Cardiac muscle cell (in vitro differentiated cells and primary cell): ENCODE measurements at regions not wholly inside any gene's neighbourhood (a gene's known extent, or its start where the extent isn't known, plus 50 kb on each side); places are given as distances from the start of the nearest gene placed in this dataset.

ENCODE experiments used
- DNase-seq, 2 donors: peaks; one replicate each; pipeline versions ENCODE4 v3.0.0 to v3.0.0-alpha.2; 2010 to 2017; ENCODE audit warnings: low read depth in 1 of 2, low spot score in 1 of 2
- H3K27ac ChIP-seq: fragments of 200-600 bp; sonication (generic); 2 replicates; pipeline ENCODE4 v1.5.1; 2016
- H3K27me3 ChIP-seq: fragments of 200-600 bp; sonication (generic); 2 replicates; pipeline ENCODE4 v1.6.0; 2016; ENCODE audit warnings: control low read depth
- H3K36me3 ChIP-seq: fragments of 200-600 bp; sonication (generic); 2 replicates; pipeline ENCODE4 v1.5.1; 2016; ENCODE audit warnings: control low read depth
- H3K4me1 ChIP-seq: fragments of 200-600 bp; sonication (generic); 2 replicates; pipeline ENCODE4 v1.8.1; 2017; ENCODE audit warnings: low read depth, mild to moderate bottlenecking, mixed run types
- H3K4me3 ChIP-seq: fragments of 200-600 bp; sonication (generic); 2 replicates; pipeline ENCODE4 v1.5.1; 2016; ENCODE audit warnings: mild to moderate bottlenecking
- H3K9me3 ChIP-seq: fragments of 200-600 bp; sonication (generic); 2 replicates; pipeline ENCODE4 v1.5.1; 2017; ENCODE audit warnings: low read depth, mild to moderate bottlenecking, control low read depth
- CTCF ChIP-seq: IDR thresholded peaks from 2 replicates; pipeline ENCODE4 v1.5.1; 2012; ENCODE audit warnings: low read depth, mild to moderate bottlenecking, low read length

- H3K4me3 ChIP-seq: no peak overlapping the region
- H3K27ac ChIP-seq: no peak overlapping the region
- H3K4me1 ChIP-seq: no peaks in the 10 kb centered on the region
- H3K36me3 ChIP-seq: no peaks in the 10 kb centered on the region
- DNase-seq: no peak
- TF ChIP-seq CTCF: no peak
- no peaks in the 10 kb centered on the region for H3K9me3 ChIP-seq
- no peaks in the 10 kb centered on the region for H3K27me3 ChIP-seq
Measured at GRCh38 chr3:22898558-22898957, 304.6 kb upstream of the UBE2E2 start.

GRCh38 chr3:22899441-22899840, 303.7 kb upstream of the UBE2E2 start:
- H3K9me3 ChIP-seq: no peaks in the 10 kb centered on the region
- no peak overlapping the region for H3K27ac ChIP-seq
- no peak for DNase-seq
- H3K36me3 ChIP-seq: no peaks in the 10 kb centered on the region
- no peak for TF ChIP-seq CTCF
- H3K27me3 ChIP-seq: no peaks in the 10 kb centered on the region
- no peaks in the 10 kb centered on the region for H3K4me1 ChIP-seq
- H3K4me3 ChIP-seq: no peak overlapping the region

- no peak for TF ChIP-seq CTCF
- Histone ChIP-seq H3K4me1 (no peaks in the 10 kb centered on the region), H3K4me3 (no peak overlapping the region), H3K9me3 (no peaks in the 10 kb centered on the region), H3K27me3 (no peaks in the 10 kb centered on the region), H3K27ac (no peak overlapping the region), H3K36me3 (no peaks in the 10 kb centered on the region)
- DNase-seq: no peak
Measured at GRCh38 chr3:22900296-22900695, 302.8 kb upstream of the UBE2E2 start.

- Histone ChIP-seq H3K27ac (no peak overlapping the region), H3K9me3 (no peaks in the 10 kb centered on the region), H3K27me3 (no peaks in the 10 kb centered on the region), H3K36me3 (no peaks in the 10 kb centered on the region), H3K4me1 (no peaks in the 10 kb centered on the region), H3K4me3 (no peak overlapping the region)
- no peak for TF ChIP-seq CTCF
- no peak for DNase-seq
Measured at GRCh38 chr3:22901684-22902083, 301.4 kb upstream of the UBE2E2 start.

- no peak overlapping the region for H3K4me3 ChIP-seq
- H3K27me3 ChIP-seq: no peaks in the 10 kb centered on the region
- no peaks in the 10 kb centered on the region for H3K36me3 ChIP-seq
- TF ChIP-seq CTCF: no peak
- no peaks in the 10 kb centered on the region for H3K4me1 ChIP-seq
- H3K27ac ChIP-seq: no peak overlapping the region
- DNase-seq: no peak
- H3K9me3 ChIP-seq: no peaks in the 10 kb centered on the region
Measured at GRCh38 chr3:22907161-22907780, 295.9 kb upstream of the UBE2E2 start.

GRCh38 chr3:22907796-22908195, 295.3 kb upstream of the UBE2E2 start:
- Histone ChIP-seq H3K9me3 (no peaks in the 10 kb centered on the region), H3K4me1 (no peaks in the 10 kb centered on the region), H3K36me3 (no peaks in the 10 kb centered on the region), H3K27me3 (no peaks in the 10 kb centered on the region), H3K27ac (no peak overlapping the region), H3K4me3 (no peak overlapping the region)
- no peak for TF ChIP-seq CTCF
- no peak for DNase-seq
